Glutamatergic neuron (in vitro differentiated cells): ENCODE measurements at regions not wholly inside any gene's neighbourhood (a gene's known extent, or its start where the extent isn't known, plus 50 kb on each side); places are given as distances from the start of the nearest gene placed in this dataset.

Experiments
- DNase-seq: peaks from one replicate; pipeline ENCODE4 v3.0.0; 2022
- H3K27ac Mint-ChIP-seq: one replicate; pipeline ENCODE4 v1.8.0; 2020; ENCODE audit warnings: mild to moderate bottlenecking, mixed read lengths, inconsistent platforms; ENCODE audit not compliant: unreplicated experiment
- H3K27me3 Mint-ChIP-seq: one replicate; pipeline ENCODE4 v1.8.0; 2020; ENCODE audit warnings: mild to moderate bottlenecking, moderate library complexity, mixed read lengths, inconsistent platforms; ENCODE audit not compliant: unreplicated experiment
- H3K36me3 Mint-ChIP-seq: one replicate; pipeline ENCODE4 v1.8.0; 2020; ENCODE audit warnings: mild to moderate bottlenecking, mixed read lengths, inconsistent platforms; ENCODE audit not compliant: unreplicated experiment
- H3K4me1 Mint-ChIP-seq: one replicate; pipeline ENCODE4 v1.8.0; 2020; ENCODE audit warnings: mild to moderate bottlenecking, low read depth, mixed read lengths, inconsistent platforms; ENCODE audit not compliant: unreplicated experiment
- H3K4me3 Mint-ChIP-seq: one replicate; pipeline ENCODE4 v1.8.0; 2020; ENCODE audit warnings: mild to moderate bottlenecking, mixed read lengths, inconsistent platforms; ENCODE audit not compliant: unreplicated experiment
- H3K9me3 Mint-ChIP-seq: one replicate; pipeline ENCODE4 v1.8.0; 2020; ENCODE audit warnings: mild to moderate bottlenecking, moderate library complexity, mixed read lengths, inconsistent platforms; ENCODE audit not compliant: unreplicated experiment
- CTCF ChIP-seq: fragments of 200-600 bp; sonication (generic); IDR thresholded peaks from one replicate; pipeline ENCODE4 v1.5.0; 2021; ENCODE audit not compliant: partially characterized antibody, unreplicated experiment

GRCh38 chr15:38745626-38746025 is 181.0 kb upstream of the RASGRP1 start:
- Mint-ChIP-seq H3K36me3 (no peaks in the 10 kb centered on the region), H3K9me3 (no peaks in the 10 kb centered on the region), H3K27me3 (no peaks in the 10 kb centered on the region), H3K27ac (no peak overlapping the region), H3K4me1 (no peaks in the 10 kb centered on the region), H3K4me3 (no peak overlapping the region)
- no peak for DNase-seq
- TF ChIP-seq CTCF: no peak

GRCh38 chr15:38746211-38746610 is 181.6 kb upstream of the RASGRP1 start:
- no peak overlapping the region for H3K27ac Mint-ChIP-seq
- no peak for DNase-seq
- H3K27me3 Mint-ChIP-seq: no peaks in the 10 kb centered on the region
- no peaks in the 10 kb centered on the region for H3K9me3 Mint-ChIP-seq
- TF ChIP-seq CTCF: no peak
- H3K4me3 Mint-ChIP-seq: no peak overlapping the region
- no peaks in the 10 kb centered on the region for H3K36me3 Mint-ChIP-seq
- H3K4me1 Mint-ChIP-seq: no peaks in the 10 kb centered on the region

GRCh38 chr15:38748710-38749109 is 184.1 kb upstream of the RASGRP1 start:
- H3K27ac Mint-ChIP-seq: no peak overlapping the region
- no peaks in the 10 kb centered on the region for H3K36me3 Mint-ChIP-seq
- H3K27me3 Mint-ChIP-seq: no peaks in the 10 kb centered on the region
- H3K9me3 Mint-ChIP-seq: no peaks in the 10 kb centered on the region
- DNase-seq: no peak
- H3K4me3 Mint-ChIP-seq: no peak overlapping the region
- TF ChIP-seq CTCF: no peak
- no peaks in the 10 kb centered on the region for H3K4me1 Mint-ChIP-seq

GRCh38 chr15:38750786-38751185 is 186.2 kb upstream of the RASGRP1 start:
- Mint-ChIP-seq H3K4me3 (no peak overlapping the region), H3K27me3 (no peaks in the 10 kb centered on the region), H3K4me1 (no peaks in the 10 kb centered on the region), H3K27ac (no peak overlapping the region), H3K36me3 (no peaks in the 10 kb centered on the region), H3K9me3 (no peaks in the 10 kb centered on the region)
- TF ChIP-seq CTCF: no peak
- no peak for DNase-seq

GRCh38 chr15:38755718-38756117 is 191.1 kb upstream of the RASGRP1 start:
- no peaks in the 10 kb centered on the region for H3K9me3 Mint-ChIP-seq
- H3K27ac Mint-ChIP-seq: no peak overlapping the region
- H3K27me3 Mint-ChIP-seq: no peaks in the 10 kb centered on the region
- no peak for TF ChIP-seq CTCF
- H3K4me3 Mint-ChIP-seq: no peak overlapping the region
- H3K4me1 Mint-ChIP-seq: peaks cover 2% of the 10 kb centered on the region
- no peak for DNase-seq
- no peaks in the 10 kb centered on the region for H3K36me3 Mint-ChIP-seq
